ENCODE measurements at regions not wholly inside any gene's neighbourhood (a gene's known extent, or its start where the extent isn't known, plus 50 kb on each side); places are given as distances from the start of the nearest gene placed in this dataset.

GRCh38 chr15:80333261-80333660 is 70.9 kb upstream of the ARNT2 start:
- intact Hi-C loops (cut with micrococcal nuclease; ENCODE audit: unreplicated experiment): no loop called here
- no peak overlapping the region for H3K9ac ChIP-seq (ENCODE audit: insufficient read depth, low read depth, low read length)
- no peak for ATAC-seq
- no peaks in the 10 kb centered on the region for H4K20me1 ChIP-seq (ENCODE audit: insufficient read depth, low read length)
- H2AFZ ChIP-seq (ENCODE audit: low read length): no peak overlapping the region
- peaks cover 0 to 13% of the 10 kb centered on the region in 2 experiments; a peak in 2 of 5 replicates for H3K27me3 ChIP-seq (ENCODE audit: control insufficient read depth in 1 of 2, insufficient read depth in 2 of 2, low read length in 2 of 2)
- H3K4me1 ChIP-seq (ENCODE audit: insufficient read depth, low read length): no peaks in the 10 kb centered on the region
- H3K36me3 ChIP-seq (replicated peaks in 1 of 2; ENCODE audit: control insufficient read depth in 1 of 2, insufficient read depth in 2 of 2, low read length in 2 of 2): no peaks in the 10 kb centered on the region
- no peak for DNase-seq (ENCODE audit: low spot score)
- no peaks in the 10 kb centered on the region for H3K79me2 ChIP-seq (ENCODE audit: insufficient read depth, low read length)
- in situ Hi-C loops (cut with HindIII; ENCODE audit: extremely low pct_ligation_motif_present, low pct_unique_long_range_greater_than_20kb): no loop called here
- no peak for FAIRE-seq
- no peak overlapping the region for H3K27ac ChIP-seq (ENCODE audit: extremely low read length, insufficient read depth, low read length)
- H3K9me3 ChIP-seq (ENCODE audit: low read length): no peaks in the 10 kb centered on the region
- no peak overlapping the region for H3K4me3 ChIP-seq (replicated peaks in 1 of 3; ENCODE audit: insufficient read depth in 1 of 3, low read depth in 2 of 3, low read length in 3 of 3)
- 2% methylated on average over 4 of the region's 4 CpGs for WGBS (ENCODE audit: low lambda C conversion rate)
- ChIA-PET CTCF (ENCODE audit: low intra/inter-chr PET ratio, low total read pairs) (no interaction called here), POLR2A (no interaction called here)
- no TSS peak for BruUV-seq (replicated peaks)
- H3K4me2 ChIP-seq (ENCODE audit: low read depth, low read length): no peak overlapping the region
- TF ChIP-seq ZNF784 (CRISPR knock-in tag; IDR thresholded peaks at IDR 0.05; ENCODE audit: borderline replicate concordance): no peak
- TF ChIP-seq MBNL3 (CRISPR knock-in tag; conservative IDR thresholded peaks at IDR 0.05): no peak
- TF ChIP-seq PTBP1 (IDR thresholded peaks at IDR 0.05; ENCODE audit: low read depth, low read length, poor library complexity, severe bottlenecking): no peak
- no peak for TF ChIP-seq ZBTB39 (CRISPR knock-in tag; IDR thresholded peaks at IDR 0.05)
- TF ChIP-seq ZNF12 (CRISPR knock-in tag; IDR thresholded peaks at IDR 0.05): no peak
- no peak for TF ChIP-seq ZNF776 (CRISPR knock-in tag; IDR thresholded peaks at IDR 0.05)
- no peak for TF ChIP-seq PREB (CRISPR knock-in tag; IDR thresholded peaks at IDR 0.05)
- TF ChIP-seq ATF5 (CRISPR knock-in tag; IDR thresholded peaks at IDR 0.05; ENCODE audit: low read depth): no peak
- TF ChIP-seq SOX13 (IDR thresholded peaks at IDR 0.05): no peak
- TF ChIP-seq SOX13 (CRISPR knock-in tag; conservative IDR thresholded peaks at IDR 0.05 in 1 of 2, IDR thresholded peaks at IDR 0.05 in 1 of 2): no peak
- TF ChIP-seq GMEB1 (CRISPR knock-in tag; IDR thresholded peaks at IDR 0.05; ENCODE audit: borderline replicate concordance): no peak
- no peak for TF ChIP-seq EHMT2 (IDR thresholded peaks at IDR 0.05; ENCODE audit: borderline replicate concordance, low read depth, low read length)
- no peak for TF ChIP-seq ZNF800 (CRISPR knock-in tag; IDR thresholded peaks at IDR 0.05)
- TF ChIP-seq KDM4B (CRISPR knock-in tag; IDR thresholded peaks at IDR 0.05): no peak
- no peak for TF ChIP-seq ZNF777 (CRISPR knock-in tag; IDR thresholded peaks at IDR 0.05)
- TF ChIP-seq ATF7-NPFF (CRISPR knock-in tag; IDR thresholded peaks at IDR 0.05; ENCODE audit: low read depth): no peak
